GM12874 (cell line): ENCODE measurements at regions not wholly inside any gene's neighbourhood (a gene's known extent, or its start where the extent isn't known, plus 50 kb on each side); places are given as distances from the start of the nearest gene placed in this dataset.

ENCODE experiments used
- CTCF ChIP-seq: IDR thresholded peaks from 2 replicates; pipeline ENCODE4 v1.5.1; 2011; ENCODE audit warnings: low read depth, mild to moderate bottlenecking, control low read depth, low read length, moderate library complexity; ENCODE audit not compliant: insufficient read depth

GRCh38 chr2:155368934-155369333, 670.4 kb downstream of the KCNJ3 start:
- TF ChIP-seq CTCF: no peak

GRCh38 chr2:155364766-155365165, 666.3 kb downstream of the KCNJ3 start:
- TF ChIP-seq CTCF: no peak

- no peak for TF ChIP-seq CTCF
Measured at GRCh38 chr2:155363349-155363888, 664.9 kb downstream of the KCNJ3 start.

- TF ChIP-seq CTCF: no peak
Measured at GRCh38 chr2:155357172-155357571, 658.7 kb downstream of the KCNJ3 start.

GRCh38 chr2:155356250-155356649, 657.8 kb downstream of the KCNJ3 start:
- TF ChIP-seq CTCF: no peak

- no peak for TF ChIP-seq CTCF
Measured at GRCh38 chr2:155350783-155351580, 652.5 kb downstream of the KCNJ3 start.

GRCh38 chr2:155332016-155332415, 633.5 kb downstream of the KCNJ3 start:
- TF ChIP-seq CTCF: no peak
